Thymus (tissue), 11 donors: ENCODE measurements at regions not wholly inside any gene's neighbourhood (a gene's known extent, or its start where the extent isn't known, plus 50 kb on each side); places are given as distances from the start of the nearest gene placed in this dataset.
A peak's percentile ranks its signal among the peaks of the same experiment; 100 is the strongest.

Experiments used
- DNase-seq, 9 donors: peaks; one replicate each; pipeline ENCODE4 v3.0.0-alpha.2; 2013; ENCODE audit warnings: low spot score in 9 of 9, low read depth in 6 of 9, missing footprints in 1 of 9
- H3K27ac ChIP-seq, 2 donors: one replicate each; pipeline ENCODE4 v1.5.1; 2013; ENCODE audit warnings: control low read depth in 1 of 2, low read depth in 1 of 2, low read length in 1 of 2, mild to moderate bottlenecking in 1 of 2, moderate library complexity in 1 of 2
- H3K27me3 ChIP-seq, 2 donors: one replicate each; pipeline ENCODE4 v1.5.1; 2013; ENCODE audit warnings: low read length in 1 of 2; ENCODE audit not compliant: control insufficient read depth in 2 of 2, insufficient read depth in 1 of 2
- H3K36me3 ChIP-seq, 2 donors: one replicate each; pipeline ENCODE4 v1.5.1; 2013; ENCODE audit warnings: low read length in 1 of 2, mild to moderate bottlenecking in 1 of 2, moderate library complexity in 1 of 2; ENCODE audit not compliant: control insufficient read depth in 2 of 2, insufficient read depth in 2 of 2
- H3K4me1 ChIP-seq, 2 donors: one replicate each; pipeline ENCODE4 v1.5.1; 2013; ENCODE audit warnings: low read length in 2 of 2; ENCODE audit not compliant: control insufficient read depth in 2 of 2, insufficient read depth in 2 of 2
- H3K4me3 ChIP-seq, 2 donors: one replicate each; pipeline ENCODE4 v1.5.1; 2013; ENCODE audit warnings: low read length in 2 of 2, control low read depth in 1 of 2, mild to moderate bottlenecking in 1 of 2
- H3K9me3 ChIP-seq, 2 donors: one replicate each; pipeline ENCODE4 v1.5.1; 2013; ENCODE audit warnings: low read length in 1 of 2, mild to moderate bottlenecking in 1 of 2; ENCODE audit not compliant: control insufficient read depth in 2 of 2, insufficient read depth in 1 of 2
- WGBS: extraction: QIAGEN DNeasy Blood & Tissue Kit; methylation state at CpG from one replicate; pipeline ENCODE4 v1.1.7; 2013; 5-methylcytosine and 5-hydroxymethylcytosine counted together
- donor health status: healthy.

DNA sequence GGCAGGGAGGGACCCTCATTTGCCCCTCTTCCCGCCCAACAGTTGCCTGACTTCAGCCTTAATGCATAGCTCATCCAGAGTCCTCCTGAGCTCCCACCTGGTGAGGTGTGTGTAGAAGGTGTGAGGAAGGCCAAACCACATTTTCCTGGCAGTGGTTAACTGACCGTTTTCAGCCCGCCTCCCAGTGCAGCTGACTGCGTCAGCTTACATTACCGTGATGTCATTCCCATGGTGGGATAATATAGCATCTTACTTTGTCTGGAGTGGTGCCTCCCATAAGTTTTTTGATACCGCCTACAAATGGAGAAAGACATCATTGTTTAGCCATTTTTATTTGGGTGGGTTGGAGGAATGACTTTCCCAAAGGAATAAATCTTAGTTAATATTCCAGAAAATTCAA lies 151.9 kb downstream of the C9orf152 start:
- peak overlapping the region in 1 of 2 donors; percentile 16 for H3K27ac ChIP-seq
- peaks cover 3 to 5% of the 10 kb centered on the region in 2 donors for H3K36me3 ChIP-seq
- 73% methylated on average over 6 of the region's 6 CpGs for WGBS
- DNase-seq = no peak
- no peaks in the 10 kb centered on the region for H3K27me3 ChIP-seq
- H3K4me1 ChIP-seq = peaks cover 9 to 35% of the 10 kb centered on the region in 2 donors
- H3K4me3 ChIP-seq = no peak overlapping the region
- H3K9me3 ChIP-seq = peaks cover 0 to 1% of the 10 kb centered on the region in 2 donors

DNA sequence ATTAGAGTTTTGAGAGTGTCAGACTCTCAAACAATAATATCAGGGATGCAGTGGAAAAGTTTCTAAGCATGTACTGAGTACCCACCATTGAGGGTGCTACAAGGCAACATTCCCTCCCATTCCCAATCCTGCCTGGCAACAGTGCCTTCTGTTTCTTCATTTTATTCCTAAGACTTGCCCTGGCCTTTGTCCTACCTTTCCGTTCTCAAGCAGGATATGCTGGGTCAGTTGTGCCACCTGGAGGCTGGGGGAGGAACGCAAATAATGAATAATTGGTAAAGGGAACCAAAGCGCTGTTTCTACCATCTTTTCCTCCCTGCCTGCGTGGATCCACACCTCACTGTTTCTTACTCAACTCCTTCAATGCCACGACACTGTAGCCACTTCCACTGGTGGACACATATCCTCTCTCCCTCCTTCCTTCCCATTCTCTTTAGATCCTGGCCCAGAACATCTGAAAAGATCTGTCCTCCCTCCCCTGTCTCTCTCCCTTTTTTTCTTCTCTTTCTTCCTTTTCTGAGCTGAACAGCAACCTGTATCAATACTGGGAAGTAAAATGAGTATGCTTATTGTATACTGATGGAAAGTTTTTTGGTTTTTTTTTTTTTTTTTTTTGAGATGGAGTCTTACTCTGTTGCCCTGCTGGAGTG lies 149.5 kb downstream of the C9orf152 start:
- Histone ChIP-seq H3K27me3 (no peaks in the 10 kb centered on the region), H3K36me3 (peaks cover 3 to 5% of the 10 kb centered on the region in 2 donors), H3K9me3 (no peaks in the 10 kb centered on the region), H3K4me1 (peaks cover 7 to 27% of the 10 kb centered on the region in 2 donors), H3K4me3 (no peak overlapping the region), H3K27ac (no peak overlapping the region)
- peak in 3 of 9 donors; percentile 32 to 69 (median 59) for DNase-seq
- WGBS = 46% methylated on average over 5 of the region's 5 CpGs

DNA sequence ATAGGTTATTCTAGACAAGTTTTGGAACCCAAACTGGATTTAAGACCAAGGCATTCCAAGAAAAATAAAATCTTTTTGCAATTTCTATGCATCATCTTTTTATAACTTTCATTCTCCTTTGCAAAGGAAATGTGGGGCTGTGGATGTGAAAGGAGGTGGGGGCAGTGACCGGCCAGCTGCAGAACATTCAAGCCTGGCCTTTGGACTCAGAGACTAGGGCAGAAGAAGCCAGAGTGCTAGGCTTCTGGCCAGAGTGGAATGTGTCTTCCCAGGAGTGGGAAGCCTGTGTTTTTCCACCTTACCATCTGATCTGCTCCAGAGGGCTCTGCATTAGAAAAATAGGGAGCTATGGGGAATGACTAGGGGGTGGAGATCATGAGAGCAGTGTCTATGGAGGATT lies 148.5 kb downstream of the C9orf152 start:
- Histone ChIP-seq H3K4me3 (no peak overlapping the region), H3K27ac (no peak overlapping the region), H3K27me3 (no peaks in the 10 kb centered on the region), H3K4me1 (peaks cover 9 to 33% of the 10 kb centered on the region in 2 donors), H3K36me3 (peaks cover 7 to 9% of the 10 kb centered on the region in 2 donors), H3K9me3 (no peaks in the 10 kb centered on the region)
- no peak for DNase-seq
- whole genome bisulfite sequencing = 96% methylated on average over 1 of the region's 1 CpG

DNA sequence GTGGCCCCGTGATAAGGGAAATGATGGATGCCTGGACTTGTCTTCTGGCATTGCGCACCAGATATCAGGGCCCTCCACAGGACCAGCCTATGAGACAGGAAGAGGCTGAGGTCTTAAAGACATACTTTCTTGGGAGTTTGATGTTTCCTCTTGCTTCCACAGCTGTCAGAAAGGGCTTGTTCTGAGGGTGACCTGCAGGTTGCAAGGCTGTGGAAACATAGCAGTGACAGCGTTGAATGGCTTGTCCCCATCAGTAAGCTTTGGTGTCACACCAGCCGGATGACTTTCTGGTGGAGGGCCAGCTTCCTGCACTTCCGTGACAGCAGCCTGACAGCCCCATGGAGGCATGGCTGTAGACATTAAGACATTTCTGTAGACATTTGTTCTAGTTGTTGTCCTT lies 143.2 kb downstream of the C9orf152 start:
- Histone ChIP-seq H3K4me3 (no peak overlapping the region), H3K9me3 (peaks cover 0 to 2% of the 10 kb centered on the region in 2 donors), H3K27me3 (no peaks in the 10 kb centered on the region), H3K36me3 (peaks cover 8 to 10% of the 10 kb centered on the region in 2 donors), H3K27ac (no peak overlapping the region), H3K4me1 (peaks cover 24 to 30% of the 10 kb centered on the region in 2 donors)
- no peak for DNase-seq
- 72% methylated on average over 5 of the region's 5 CpGs for WGBS

- 94% methylated on average over 2 of the region's 2 CpGs for WGBS
- no peak for DNase-seq
- Histone ChIP-seq H3K36me3 (peaks cover 5 to 8% of the 10 kb centered on the region in 2 donors), H3K4me1 (peaks cover 27 to 32% of the 10 kb centered on the region in 2 donors), H3K9me3 (peaks cover 0 to 2% of the 10 kb centered on the region in 2 donors), H3K4me3 (no peak overlapping the region), H3K27ac (no peak overlapping the region), H3K27me3 (no peaks in the 10 kb centered on the region)
Observed at GRCh38 chr9:110065532-110065931, 142.4 kb downstream of the C9orf152 start.

- H3K4me3 ChIP-seq = no peak overlapping the region
- no peak for DNase-seq
- WGBS = 92% methylated on average over 6 of the region's 6 CpGs
- no peak overlapping the region for H3K27ac ChIP-seq
- H3K36me3 ChIP-seq = peaks cover 5 to 8% of the 10 kb centered on the region in 2 donors
- H3K27me3 ChIP-seq = no peaks in the 10 kb centered on the region
- peaks cover 0 to 2% of the 10 kb centered on the region in 2 donors for H3K9me3 ChIP-seq
- peaks cover 27 to 32% of the 10 kb centered on the region in 2 donors for H3K4me1 ChIP-seq
Observed at GRCh38 chr9:110066929-110067716, 140.8 kb downstream of the C9orf152 start.

DNA sequence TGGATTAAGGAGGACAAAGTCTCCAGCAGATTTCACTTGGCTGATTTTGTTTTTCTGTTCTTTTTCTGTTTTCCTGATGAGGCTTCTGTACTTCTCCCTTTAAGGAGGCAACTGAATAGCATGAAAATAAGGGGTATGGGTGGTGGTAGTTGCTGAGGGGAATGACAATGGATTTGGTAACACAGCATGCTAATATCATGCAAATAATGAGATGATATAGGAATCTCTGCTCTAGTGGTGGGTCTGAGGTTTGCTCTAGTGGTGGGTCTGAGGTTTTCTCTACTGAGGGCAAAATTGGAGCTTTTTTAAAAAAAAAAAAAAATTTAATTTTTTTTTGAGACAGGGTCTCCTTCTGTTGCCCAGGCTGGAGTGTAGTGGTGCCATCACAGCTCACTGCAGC lies 139.7 kb downstream of the C9orf152 start:
- Histone ChIP-seq H3K27me3 (no peaks in the 10 kb centered on the region), H3K4me1 (peaks cover 27 to 32% of the 10 kb centered on the region in 2 donors), H3K36me3 (peaks cover 8 to 11% of the 10 kb centered on the region in 2 donors), H3K27ac (no peak overlapping the region), H3K4me3 (no peak overlapping the region), H3K9me3 (peaks cover 0 to 2% of the 10 kb centered on the region in 2 donors)
- DNase-seq = no peak

DNA sequence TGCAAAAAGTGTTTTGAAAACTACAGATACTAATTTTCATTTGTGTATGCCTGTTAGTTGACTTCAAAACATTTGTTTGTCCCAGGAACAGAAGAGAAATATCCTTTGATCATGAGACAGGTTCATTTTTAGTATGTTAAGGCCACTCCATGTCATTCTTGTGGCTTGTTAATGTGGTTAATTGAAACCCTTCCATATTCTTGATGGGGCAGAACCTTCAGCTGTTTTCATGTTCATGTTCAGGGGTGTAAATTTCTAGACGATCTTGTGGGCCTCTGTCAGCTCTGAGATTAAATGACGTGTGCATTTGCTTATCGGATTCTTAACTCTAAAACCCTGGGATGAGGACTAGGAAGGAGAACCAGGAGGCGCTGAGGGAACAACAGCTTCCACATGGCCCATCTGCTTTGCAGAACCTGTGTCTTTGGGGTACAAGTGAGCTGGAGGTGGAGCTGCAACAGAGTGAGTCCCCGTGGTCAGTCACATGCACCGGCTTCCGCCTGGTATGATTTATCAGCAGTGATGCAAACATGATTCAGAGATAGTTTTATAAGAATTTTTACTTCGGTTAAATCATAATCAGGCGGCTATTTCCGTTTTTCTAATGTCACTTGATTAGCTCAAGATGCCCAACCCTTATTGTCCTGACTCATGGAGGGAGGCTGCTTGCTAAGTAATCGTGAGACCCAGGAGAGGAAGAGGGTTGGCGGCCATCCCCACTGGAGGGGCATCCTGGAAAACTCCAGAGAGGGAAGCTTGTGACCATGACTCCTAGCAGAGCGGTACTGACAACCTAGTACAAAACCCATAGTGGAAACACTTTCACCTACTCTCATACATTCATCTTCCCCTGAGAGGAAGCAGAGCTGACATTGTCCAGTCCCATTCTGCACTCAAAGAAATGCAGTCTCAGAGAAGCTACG lies 138.4 kb downstream of the C9orf152 start:
- H3K27ac ChIP-seq = peak overlapping the region; percentile 36 to 39
- WGBS = 87% methylated on average over 14 of the region's 14 CpGs
- H3K4me3 ChIP-seq = no peak overlapping the region
- DNase-seq = no peak
- H3K36me3 ChIP-seq = peaks cover 3 to 6% of the 10 kb centered on the region in 2 donors
- H3K27me3 ChIP-seq = no peaks in the 10 kb centered on the region
- peaks cover 0 to 2% of the 10 kb centered on the region in 2 donors for H3K9me3 ChIP-seq
- peaks cover 21 to 23% of the 10 kb centered on the region in 2 donors for H3K4me1 ChIP-seq
